ENCODE measurements at regions not wholly inside any gene's neighbourhood (a gene's known extent, or its start where the extent isn't known, plus 50 kb on each side); places are given as distances from the start of the nearest gene placed in this dataset.

DNA sequence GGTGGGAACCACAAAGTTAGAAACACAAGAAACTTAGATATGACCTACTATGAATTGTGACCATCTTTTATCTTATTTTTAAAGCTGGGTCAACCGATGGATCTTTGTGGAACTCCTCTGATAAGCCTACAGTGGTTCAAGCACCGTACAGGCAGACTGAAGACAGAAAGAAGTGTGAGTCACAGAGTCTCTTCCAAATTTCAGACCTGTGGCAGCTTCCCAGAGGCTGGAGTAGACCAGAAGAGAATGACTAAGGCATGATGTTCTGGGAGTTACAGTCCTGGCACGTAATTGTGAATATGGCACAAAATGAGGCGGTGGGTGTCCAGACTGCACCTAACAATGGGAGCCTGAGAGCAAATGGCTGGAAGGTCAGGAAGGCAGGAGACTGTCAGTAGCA lies 70.0 kb downstream of the LMO4 start:
- no peaks in the 10 kb centered on the region for H3K9me2 ChIP-seq (replicated peaks; ENCODE audit: insufficient read depth, low read length)

DNA sequence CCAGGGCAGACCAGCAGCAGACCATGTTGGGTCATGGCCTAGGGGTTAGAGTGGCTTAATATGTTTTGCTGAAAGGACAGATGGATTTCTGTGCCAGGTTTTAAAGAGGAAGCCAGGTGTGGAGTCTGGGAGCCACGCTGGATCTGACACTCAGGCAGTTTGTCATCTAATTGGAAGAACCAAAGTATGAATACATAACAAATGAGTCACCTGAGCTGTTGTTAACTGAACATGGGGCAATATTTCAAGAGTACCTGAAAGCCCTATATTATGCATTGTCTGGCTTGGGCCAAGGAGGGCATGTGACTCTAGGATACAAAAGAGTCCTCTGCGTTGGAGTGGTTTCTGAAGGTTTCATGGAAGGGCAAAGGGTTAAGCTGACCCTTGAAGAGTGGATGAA lies 70.6 kb downstream of the LMO4 start:
- Histone ChIP-seq H4K20me1 (ENCODE audit: insufficient read depth, low read depth, low read length) (no peaks in the 10 kb centered on the region), H3K36me3 (ENCODE audit: insufficient read depth, low read length) (no peaks in the 10 kb centered on the region), H3K9me3 (ENCODE audit: low read length) (no peaks in the 10 kb centered on the region), H3K27me3 (ENCODE audit: low read length) (no peaks in the 10 kb centered on the region; the same call in 1 of the 2 replicates), H3K4me3 (ENCODE audit: low read length) (no peak overlapping the region), H3K79me2 (ENCODE audit: low read length) (no peaks in the 10 kb centered on the region), H2AFZ (ENCODE audit: low read length) (no peak overlapping the region), H3K9me2 (replicated peaks; ENCODE audit: insufficient read depth, low read length) (no peaks in the 10 kb centered on the region), H3K27ac (ENCODE audit: low read length) (no peak overlapping the region), H3K4me2 (ENCODE audit: low read depth, low read length, poor library complexity, severe bottlenecking) (no peak overlapping the region), H3K9ac (ENCODE audit: low read length) (no peak overlapping the region), H3K4me1 (ENCODE audit: low read length) (peaks cover 43% of the 10 kb centered on the region)
- DNase-seq, result no peak

More for the DNA sequence above, 70.0 kb downstream of the LMO4 start:
- Histone ChIP-seq H4K20me1 (ENCODE audit: insufficient read depth, low read depth, low read length) (no peaks in the 10 kb centered on the region), H3K4me2 (ENCODE audit: low read depth, low read length, poor library complexity, severe bottlenecking) (no peak overlapping the region), H3K4me3 (ENCODE audit: low read length) (no peak overlapping the region), H3K9me3 (ENCODE audit: low read length) (no peaks in the 10 kb centered on the region), H3K27me3 (ENCODE audit: low read length) (no peaks in the 10 kb centered on the region; the same call in 1 of the 2 replicates), H3K36me3 (ENCODE audit: insufficient read depth, low read length) (no peaks in the 10 kb centered on the region), H3K4me1 (ENCODE audit: low read length) (peaks cover 49% of the 10 kb centered on the region), H3K27ac (ENCODE audit: low read length) (no peak overlapping the region), H3K9ac (ENCODE audit: low read length) (no peak overlapping the region), H3K79me2 (ENCODE audit: low read length) (no peaks in the 10 kb centered on the region), H2AFZ (ENCODE audit: low read length) (no peak overlapping the region)
- DNase-seq, result no peak

DNA sequence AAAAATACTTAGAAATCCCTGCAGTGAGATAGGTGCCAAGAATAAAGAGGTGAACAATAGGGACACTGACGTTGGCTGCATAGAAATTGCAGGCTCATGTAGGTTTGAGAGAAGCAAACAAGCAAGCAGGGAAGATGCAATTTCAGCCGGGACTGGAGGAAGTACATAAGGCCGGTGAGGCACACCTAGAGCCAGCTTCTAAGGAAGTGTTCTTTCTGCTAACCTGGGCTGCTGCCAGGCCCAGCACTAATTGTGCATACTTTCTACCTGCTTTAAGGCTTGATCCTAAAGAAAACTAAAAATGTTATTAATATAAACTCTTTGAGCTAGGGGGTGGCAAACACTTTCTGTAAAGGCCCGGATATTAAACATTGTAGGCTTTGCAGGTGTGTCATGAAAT lies 71.0 kb downstream of the LMO4 start:
- Histone ChIP-seq H3K4me3 (ENCODE audit: low read length) (no peak overlapping the region), H3K79me2 (ENCODE audit: low read length) (no peaks in the 10 kb centered on the region), H2AFZ (ENCODE audit: low read length) (no peak overlapping the region), H3K27me3 (ENCODE audit: low read length) (no peaks in the 10 kb centered on the region; the same call in 1 of the 2 replicates), H3K4me1 (ENCODE audit: low read length) (peaks cover 39% of the 10 kb centered on the region), H3K9me3 (ENCODE audit: low read length) (no peaks in the 10 kb centered on the region), H3K4me2 (ENCODE audit: low read depth, low read length, poor library complexity, severe bottlenecking) (no peak overlapping the region), H3K9ac (ENCODE audit: low read length) (no peak overlapping the region), H3K9me2 (replicated peaks; ENCODE audit: insufficient read depth, low read length) (no peaks in the 10 kb centered on the region), H3K36me3 (ENCODE audit: insufficient read depth, low read length) (no peaks in the 10 kb centered on the region), H3K27ac (ENCODE audit: low read length) (no peak overlapping the region), H4K20me1 (ENCODE audit: insufficient read depth, low read depth, low read length) (no peaks in the 10 kb centered on the region)
- DNase-seq, result no peak

DNA sequence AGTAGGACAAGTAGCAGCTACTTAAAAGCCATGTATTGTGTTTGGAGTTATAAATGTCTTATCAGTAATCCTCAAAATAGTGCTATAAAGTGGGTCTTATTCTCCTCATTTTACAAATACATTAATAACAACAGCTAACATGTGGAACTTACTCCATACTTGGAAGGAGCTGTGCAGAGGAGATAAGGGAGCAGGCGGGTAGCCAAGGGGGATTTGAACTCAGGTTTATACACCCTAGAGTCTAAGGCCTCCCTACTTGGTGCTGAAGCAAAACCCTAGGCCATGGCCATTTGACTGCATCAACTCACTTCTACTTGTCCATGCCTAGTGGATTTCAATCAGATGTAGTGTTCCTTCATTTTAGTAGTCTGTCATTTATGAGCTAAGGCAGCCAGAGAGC lies 72.1 kb downstream of the LMO4 start:
- no peaks in the 10 kb centered on the region for H4K20me1 ChIP-seq (ENCODE audit: insufficient read depth, low read depth, low read length)
- H3K4me1 ChIP-seq (ENCODE audit: low read length), result peaks cover 34% of the 10 kb centered on the region
- peak overlapping the region; percentile 46 for H3K4me2 ChIP-seq (ENCODE audit: low read depth, low read length, poor library complexity, severe bottlenecking)
- H3K9me2 ChIP-seq (replicated peaks; ENCODE audit: insufficient read depth, low read length), result no peaks in the 10 kb centered on the region
- H2AFZ ChIP-seq (ENCODE audit: low read length), result no peak overlapping the region; the same call in 1 of the 2 replicates
- 0 out of 2 replicates have a peak overlapping the region, but pooled peaks have one; percentile 28 for H3K9ac ChIP-seq (ENCODE audit: low read length)
- H3K9me3 ChIP-seq (ENCODE audit: low read length), result no peaks in the 10 kb centered on the region
- no peak for DNase-seq
- H3K27ac ChIP-seq (ENCODE audit: low read length), result peak overlapping the region; percentile 84
- H3K36me3 ChIP-seq (ENCODE audit: insufficient read depth, low read length), result no peaks in the 10 kb centered on the region
- H3K4me3 ChIP-seq (ENCODE audit: low read length), result no peak overlapping the region; the same call in 1 of the 2 replicates
- H3K27me3 ChIP-seq (ENCODE audit: low read length), result no peaks in the 10 kb centered on the region; the same call in 1 of the 2 replicates
- H3K79me2 ChIP-seq (ENCODE audit: low read length), result no peaks in the 10 kb centered on the region

DNA sequence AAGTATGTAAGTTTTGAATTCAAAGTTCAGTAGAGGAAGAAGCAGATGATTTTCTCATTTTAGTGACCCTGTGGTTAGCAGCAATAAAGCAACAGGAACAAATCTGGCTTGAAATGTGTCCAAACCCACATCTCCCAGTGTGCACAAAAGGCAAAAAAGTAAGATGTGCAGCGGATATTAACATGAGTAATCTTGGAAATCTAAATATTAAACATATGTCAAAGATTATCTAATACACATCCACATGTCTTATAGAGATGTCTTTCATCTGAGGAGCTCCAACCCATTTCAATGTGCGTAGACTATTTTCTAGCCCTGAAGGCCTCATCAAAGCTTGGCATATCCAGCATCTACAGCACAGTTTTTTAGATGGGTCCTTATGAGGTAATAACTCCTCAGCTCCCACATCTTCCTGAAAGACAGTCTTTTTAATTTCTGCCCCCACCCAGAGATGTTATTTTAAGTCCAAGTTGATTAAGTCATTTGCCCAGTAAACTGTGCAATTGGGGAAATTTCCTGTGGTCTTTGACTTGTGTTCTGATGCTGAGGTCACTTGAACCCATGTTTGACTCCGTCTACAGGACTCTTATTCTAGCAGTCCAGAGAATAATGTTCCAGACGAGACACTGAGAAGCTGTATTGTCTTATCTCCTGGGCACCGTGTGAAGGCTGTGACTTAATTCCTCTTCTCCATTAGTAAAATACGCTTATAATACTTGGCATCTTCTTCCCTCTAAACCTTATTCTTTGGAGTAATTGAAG lies 73.7 kb downstream of the LMO4 start:
- Histone ChIP-seq H3K4me3 (ENCODE audit: low read length) (no peak overlapping the region), H3K27ac (ENCODE audit: low read length) (peak overlapping the region; percentile 84), H4K20me1 (ENCODE audit: insufficient read depth, low read depth, low read length) (no peaks in the 10 kb centered on the region), H3K36me3 (ENCODE audit: insufficient read depth, low read length) (no peaks in the 10 kb centered on the region), H3K79me2 (ENCODE audit: low read length) (no peaks in the 10 kb centered on the region), H3K4me2 (ENCODE audit: low read depth, low read length, poor library complexity, severe bottlenecking) (peak overlapping the region; percentile 46), H3K27me3 (ENCODE audit: low read length) (no peaks in the 10 kb centered on the region; the same call in 1 of the 2 replicates), H3K9ac (ENCODE audit: low read length) (no peak overlapping the region), H2AFZ (ENCODE audit: low read length) (no peak overlapping the region), H3K9me3 (ENCODE audit: low read length) (no peaks in the 10 kb centered on the region), H3K4me1 (ENCODE audit: low read length) (peaks cover 26% of the 10 kb centered on the region), H3K9me2 (replicated peaks; ENCODE audit: insufficient read depth, low read length) (no peaks in the 10 kb centered on the region)
- peak; percentile 47 for DNase-seq

DNA sequence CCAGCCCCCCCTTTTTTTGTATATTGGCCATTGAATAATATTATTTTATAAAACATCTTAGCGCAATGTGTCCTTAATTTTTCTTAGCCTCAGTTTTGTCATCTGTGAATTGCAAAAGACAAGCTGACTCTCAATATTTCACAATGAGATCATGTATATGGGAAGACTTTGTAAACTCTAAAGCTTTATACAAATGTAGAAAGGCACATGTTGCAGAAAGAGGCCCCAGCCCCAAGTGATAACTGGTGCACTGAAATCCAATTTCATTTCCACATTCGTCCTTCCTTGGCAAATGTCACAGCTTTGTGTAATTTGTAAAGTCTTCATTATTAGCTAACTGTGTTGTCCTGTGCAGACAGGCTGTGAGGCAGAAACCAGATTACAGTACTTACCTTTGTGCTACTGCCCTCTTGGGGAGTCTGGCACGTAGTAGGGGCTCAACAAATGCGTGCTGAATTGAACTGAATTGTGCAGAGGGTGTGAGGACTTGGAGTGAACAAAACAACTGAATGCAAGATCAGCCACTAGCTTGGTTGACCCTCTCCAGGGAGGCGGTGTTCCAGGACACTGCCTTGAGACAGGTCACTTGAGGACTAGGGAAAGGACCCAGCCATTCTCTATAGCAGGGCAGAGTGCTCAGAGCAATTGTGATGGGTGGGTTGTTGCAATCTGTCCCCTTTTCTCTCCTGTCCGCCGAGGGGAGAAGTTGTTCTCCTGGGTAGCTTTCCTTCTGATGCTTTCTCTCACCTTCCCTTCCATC lies 74.6 kb downstream of the LMO4 start:
- H3K9me2 ChIP-seq (replicated peaks; ENCODE audit: insufficient read depth, low read length), result no peaks in the 10 kb centered on the region
- H3K4me3 ChIP-seq (ENCODE audit: low read length), result no peak overlapping the region
- no peaks in the 10 kb centered on the region for H4K20me1 ChIP-seq (ENCODE audit: insufficient read depth, low read depth, low read length)
- no peaks in the 10 kb centered on the region; the same call in 1 of the 2 replicates for H3K27me3 ChIP-seq (ENCODE audit: low read length)
- H3K9ac ChIP-seq (ENCODE audit: low read length), result no peak overlapping the region
- peaks cover 26% of the 10 kb centered on the region for H3K4me1 ChIP-seq (ENCODE audit: low read length)
- no peaks in the 10 kb centered on the region for H3K79me2 ChIP-seq (ENCODE audit: low read length)
- H3K27ac ChIP-seq (ENCODE audit: low read length), result no peak overlapping the region
- no peak for DNase-seq
- H3K9me3 ChIP-seq (ENCODE audit: low read length), result no peaks in the 10 kb centered on the region
- no peak overlapping the region for H2AFZ ChIP-seq (ENCODE audit: low read length)
- H3K4me2 ChIP-seq (ENCODE audit: low read depth, low read length, poor library complexity, severe bottlenecking), result no peak overlapping the region
- H3K36me3 ChIP-seq (ENCODE audit: insufficient read depth, low read length), result no peaks in the 10 kb centered on the region

DNA sequence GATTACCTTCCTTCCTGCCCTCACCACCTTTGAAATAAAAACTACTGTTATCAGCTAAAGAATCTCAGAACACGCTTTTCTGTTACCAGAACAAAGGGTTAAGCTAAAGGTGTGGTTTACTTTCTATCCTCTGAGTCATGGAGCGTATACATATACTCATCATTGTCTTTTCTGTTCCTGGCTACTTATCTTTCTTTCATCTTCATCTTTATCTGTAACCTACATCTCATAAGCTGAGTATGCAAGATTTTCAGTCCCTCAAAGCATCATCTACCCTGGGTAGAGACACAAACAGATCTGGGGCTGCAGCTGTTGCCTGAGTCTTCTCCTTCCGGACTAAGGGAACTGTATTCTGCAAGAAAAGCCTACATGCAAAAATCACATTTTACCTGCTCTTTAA lies 75.6 kb downstream of the LMO4 start:
- H3K36me3 ChIP-seq (ENCODE audit: insufficient read depth, low read length), result no peaks in the 10 kb centered on the region
- H3K27me3 ChIP-seq (ENCODE audit: low read length), result no peaks in the 10 kb centered on the region; the same call in 1 of the 2 replicates
- H3K9ac ChIP-seq (ENCODE audit: low read length), result no peak overlapping the region
- no peak overlapping the region for H3K4me3 ChIP-seq (ENCODE audit: low read length)
- H2AFZ ChIP-seq (ENCODE audit: low read length), result no peak overlapping the region
- no peak overlapping the region for H3K27ac ChIP-seq (ENCODE audit: low read length)
- H3K4me1 ChIP-seq (ENCODE audit: low read length), result peaks cover 26% of the 10 kb centered on the region
- H4K20me1 ChIP-seq (ENCODE audit: insufficient read depth, low read depth, low read length), result no peaks in the 10 kb centered on the region
- no peaks in the 10 kb centered on the region for H3K9me2 ChIP-seq (replicated peaks; ENCODE audit: insufficient read depth, low read length)
- DNase-seq, result no peak
- no peaks in the 10 kb centered on the region for H3K79me2 ChIP-seq (ENCODE audit: low read length)
- no peaks in the 10 kb centered on the region for H3K9me3 ChIP-seq (ENCODE audit: low read length)
- H3K4me2 ChIP-seq (ENCODE audit: low read depth, low read length, poor library complexity, severe bottlenecking), result no peak overlapping the region

DNA sequence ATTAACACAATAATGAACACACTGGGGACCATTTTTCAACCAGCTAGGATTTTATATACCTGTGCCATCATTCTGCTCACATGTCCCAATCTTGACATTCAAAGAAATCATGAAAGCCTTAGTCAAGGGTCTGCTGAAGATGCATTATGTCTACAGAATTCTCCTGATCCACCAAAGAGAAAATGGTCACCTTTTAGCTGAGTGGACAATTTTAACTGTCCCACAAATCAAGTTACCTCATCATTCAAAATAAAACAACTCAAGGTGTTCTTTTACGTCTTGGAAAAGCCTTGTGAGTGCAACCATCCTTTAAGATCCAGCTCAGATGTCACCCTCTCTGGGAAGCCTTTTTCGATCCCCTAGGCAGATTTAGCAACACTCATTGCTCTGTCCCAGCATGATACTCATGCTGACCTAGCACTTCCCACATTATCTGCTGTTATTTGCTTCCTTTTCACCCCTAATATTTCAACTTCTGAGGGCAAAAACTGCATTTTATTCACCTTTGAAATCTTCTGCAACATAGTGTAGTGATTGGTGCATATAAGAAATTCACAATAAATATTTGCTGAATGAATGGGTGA lies 80.1 kb downstream of the LMO4 start:
- no peaks in the 10 kb centered on the region for H3K9me2 ChIP-seq (replicated peaks; ENCODE audit: insufficient read depth, low read length)
- H3K4me2 ChIP-seq (ENCODE audit: low read depth, low read length, poor library complexity, severe bottlenecking), result no peak overlapping the region
- no peaks in the 10 kb centered on the region for H3K79me2 ChIP-seq (ENCODE audit: low read length)
- H3K27ac ChIP-seq (ENCODE audit: low read length), result no peak overlapping the region
- H3K9ac ChIP-seq (ENCODE audit: low read length), result no peak overlapping the region
- H2AFZ ChIP-seq (ENCODE audit: low read length), result no peak overlapping the region
- H4K20me1 ChIP-seq (ENCODE audit: insufficient read depth, low read depth, low read length), result no peaks in the 10 kb centered on the region
- DNase-seq, result no peak
- H3K36me3 ChIP-seq (ENCODE audit: insufficient read depth, low read length), result no peaks in the 10 kb centered on the region
- peaks cover 30% of the 10 kb centered on the region for H3K4me1 ChIP-seq (ENCODE audit: low read length)
- H3K27me3 ChIP-seq (ENCODE audit: low read length), result no peaks in the 10 kb centered on the region
- H3K9me3 ChIP-seq (ENCODE audit: low read length), result no peaks in the 10 kb centered on the region
- H3K4me3 ChIP-seq (ENCODE audit: low read length), result no peak overlapping the region
